GM21723 (cell line): ENCODE measurements at regions not wholly inside any gene's neighbourhood (a gene's known extent, or its start where the extent isn't known, plus 50 kb on each side); places are given as distances from the start of the nearest gene placed in this dataset.

Experiments used
- ATAC-seq: cut with Tn5 transposase; IDR thresholded peaks from one replicate; pipeline ENCODE4 v1.9.1; 2021; ENCODE audit warnings: mild to moderate bottlenecking, moderate library complexity; ENCODE audit not compliant: unreplicated experiment

- ATAC-seq: no peak
Measured at GRCh38 chr1:38128511-38128910, 81.9 kb upstream of the POU3F1 start.

DNA sequence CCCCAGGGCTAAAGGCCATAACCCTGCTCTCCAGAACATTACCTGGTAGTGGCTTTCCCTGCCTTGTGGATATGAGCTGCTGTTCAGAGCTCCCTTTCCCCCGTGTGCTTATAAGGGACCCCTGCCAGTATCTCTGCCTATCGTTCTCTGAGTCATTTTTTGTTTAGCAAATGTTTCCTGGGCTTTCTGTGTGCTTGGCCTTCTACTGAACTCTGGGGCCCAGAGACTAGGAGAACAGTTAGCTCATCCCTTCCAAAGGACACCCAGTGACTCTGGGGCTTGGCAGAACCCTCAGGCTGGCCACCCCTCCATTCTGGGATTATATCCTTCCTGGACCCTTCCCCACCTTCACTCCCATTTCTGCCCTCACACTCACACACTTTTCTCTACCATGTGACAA is 80.8 kb upstream of the POU3F1 start:
- no peak for ATAC-seq

DNA sequence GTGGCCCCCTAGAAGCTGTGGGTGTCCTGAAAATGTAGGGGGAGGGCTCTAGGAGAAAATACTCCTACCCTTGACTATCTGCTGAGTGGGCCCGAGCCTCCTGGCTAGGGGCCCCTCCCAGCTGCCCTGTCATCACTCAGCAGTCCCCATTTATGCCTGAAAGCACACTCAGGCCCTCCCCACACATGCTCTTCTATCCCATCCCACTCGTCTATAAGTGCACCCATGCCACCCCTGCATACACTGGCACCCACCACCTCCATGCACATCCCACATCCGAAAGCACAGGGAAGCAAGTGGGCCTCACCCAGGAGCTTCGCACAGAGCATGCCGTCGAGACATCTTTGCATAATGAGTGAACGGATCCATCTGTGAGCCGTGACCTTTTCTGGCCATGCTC is 80.4 kb upstream of the POU3F1 start:
- ATAC-seq: no peak

DNA sequence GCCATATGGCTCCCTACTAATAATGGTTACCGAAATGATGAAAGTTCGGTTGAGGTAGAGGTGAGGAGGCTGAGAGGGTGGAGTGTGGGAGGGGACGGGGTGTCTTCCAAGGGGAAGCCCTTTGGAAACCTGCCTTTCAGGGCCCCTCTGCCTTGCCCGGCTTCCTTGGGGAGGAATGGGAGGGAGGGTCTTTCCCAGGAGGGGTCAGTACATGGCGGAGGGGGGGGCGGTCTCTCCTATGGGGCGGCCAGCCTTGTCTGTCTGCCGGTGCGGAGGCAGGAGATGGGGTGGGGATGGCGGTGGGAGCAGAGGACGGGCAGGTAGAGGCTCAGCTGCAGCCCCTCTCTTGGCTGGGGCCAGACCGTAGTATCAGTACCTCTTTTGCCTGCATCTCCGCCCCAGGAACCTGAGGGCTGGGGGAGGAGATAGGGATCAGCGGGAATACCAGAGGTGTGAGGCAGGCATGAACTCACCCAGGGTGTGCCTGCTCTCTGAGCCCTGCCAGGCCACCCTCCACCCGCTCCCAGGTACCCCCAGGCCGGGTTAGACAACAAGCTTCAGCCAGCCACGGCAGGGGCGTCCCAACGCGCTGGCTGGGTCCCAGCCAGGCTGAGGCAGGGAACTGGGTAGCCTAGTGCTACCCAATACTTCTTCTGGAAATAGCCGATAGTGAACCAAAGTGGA is 79.4 kb upstream of the POU3F1 start:
- no peak for ATAC-seq

GRCh38 chr1:38125016-38125415 is 78.4 kb upstream of the POU3F1 start:
- no peak for ATAC-seq

GRCh38 chr1:38123356-38124135 is 77.0 kb upstream of the POU3F1 start:
- no peak for ATAC-seq

GRCh38 chr1:38121231-38121680 is 74.7 kb upstream of the POU3F1 start:
- no peak for ATAC-seq

DNA sequence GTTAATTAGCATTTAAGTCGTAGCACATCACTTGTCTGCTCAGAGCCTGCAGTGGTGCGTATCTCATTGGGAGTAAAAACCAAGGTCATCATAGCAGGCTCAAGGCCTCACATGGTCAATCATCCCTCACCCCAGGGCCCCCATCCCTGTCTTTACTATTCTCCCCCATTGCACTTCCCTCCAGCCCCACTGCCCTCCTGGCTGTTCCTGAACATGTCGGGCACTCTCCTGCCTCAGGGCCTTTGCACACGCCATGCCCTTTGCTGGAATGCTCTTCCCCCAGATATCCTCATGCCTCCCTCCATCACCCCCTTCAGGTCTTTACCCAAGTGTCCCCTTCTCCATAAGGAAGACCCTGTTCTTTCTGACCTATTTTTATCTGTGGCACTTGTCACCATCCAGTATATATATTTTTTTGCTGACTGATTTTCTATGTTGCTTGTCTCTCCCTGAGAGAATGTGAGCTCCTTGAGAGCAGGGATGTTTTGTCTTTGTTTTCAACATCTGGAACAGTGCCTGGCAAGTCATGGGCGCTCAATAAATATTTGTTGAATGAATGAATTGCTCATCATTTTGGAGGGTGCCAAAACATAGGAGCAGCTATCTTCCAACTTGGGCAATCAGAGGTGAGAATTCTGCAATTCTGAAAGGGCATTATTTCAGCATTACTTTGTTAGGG is 74.1 kb upstream of the POU3F1 start:
- no peak for ATAC-seq

- ATAC-seq: no peak
Measured at GRCh38 chr1:38118976-38119375, 72.4 kb upstream of the POU3F1 start.

DNA sequence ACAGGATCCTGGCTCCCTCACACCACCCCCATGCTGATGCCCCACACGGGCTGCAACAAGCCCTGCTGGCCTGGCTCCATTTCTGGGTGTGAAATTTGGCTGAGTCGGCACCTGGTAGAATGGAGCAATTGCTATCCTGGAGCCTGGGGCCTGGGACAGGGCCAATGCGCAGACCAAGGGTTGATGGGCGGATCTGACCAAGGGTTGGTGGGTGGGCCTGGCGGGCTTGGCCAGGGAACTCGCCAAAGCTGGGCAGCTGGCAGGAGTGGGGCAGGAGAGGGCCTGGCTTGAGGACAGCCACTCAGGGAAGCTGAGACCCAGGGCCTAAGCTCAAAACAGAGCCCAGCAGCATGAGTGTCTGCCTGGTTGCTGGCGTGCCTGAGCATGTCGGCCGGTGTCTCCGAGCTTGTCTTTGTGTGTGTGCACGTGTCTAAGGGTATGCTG is 70.9 kb upstream of the POU3F1 start:
- ATAC-seq: no peak

DNA sequence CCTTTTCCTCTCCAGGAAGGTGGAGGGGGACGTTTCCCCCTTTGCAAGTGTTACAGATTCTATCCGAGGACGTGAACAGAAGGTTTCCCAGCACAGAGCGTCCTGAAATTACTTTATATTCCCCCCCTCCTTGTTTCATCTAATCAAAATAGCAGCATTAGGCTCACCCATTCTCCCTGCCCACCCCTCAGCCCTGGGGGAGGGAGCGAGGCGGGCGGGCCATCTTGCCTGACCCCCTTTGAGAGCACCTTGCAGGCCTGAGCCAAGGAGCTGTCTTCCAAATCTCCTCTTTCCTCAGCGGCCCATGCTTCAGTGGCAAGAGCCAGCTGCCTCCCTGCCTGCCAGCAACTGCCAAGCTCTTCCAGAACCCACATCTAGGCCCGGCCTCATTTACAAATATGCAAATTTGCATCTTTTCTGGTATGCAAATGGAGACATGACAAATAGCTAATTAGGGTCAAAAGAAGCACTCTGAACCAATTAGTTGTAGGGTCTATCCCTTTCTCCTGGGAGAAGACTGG is 69.1 kb upstream of the POU3F1 start:
- no peak for ATAC-seq

DNA sequence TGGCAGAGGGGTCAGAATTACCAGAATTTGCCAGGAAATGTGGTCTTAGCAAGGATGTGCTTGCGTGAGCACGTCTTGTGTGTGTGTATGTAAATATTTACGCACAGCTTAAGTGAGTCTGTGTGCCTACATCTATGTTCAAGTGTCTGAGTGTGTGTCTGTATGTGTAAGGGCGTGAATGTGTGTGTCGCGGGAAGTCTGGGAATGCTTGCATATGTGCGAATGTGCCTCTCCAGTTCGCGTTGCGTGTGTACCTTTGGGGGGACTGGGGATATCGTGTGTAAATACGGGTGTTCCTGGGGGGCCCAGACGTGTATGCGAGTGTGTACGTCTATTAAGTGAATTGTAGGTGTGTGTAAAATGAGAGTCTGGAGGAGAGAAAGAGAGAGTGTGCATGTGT is 68.6 kb upstream of the POU3F1 start:
- ATAC-seq: no peak

GRCh38 chr1:38114241-38115026 is 67.8 kb upstream of the POU3F1 start:
- no peak for ATAC-seq

DNA sequence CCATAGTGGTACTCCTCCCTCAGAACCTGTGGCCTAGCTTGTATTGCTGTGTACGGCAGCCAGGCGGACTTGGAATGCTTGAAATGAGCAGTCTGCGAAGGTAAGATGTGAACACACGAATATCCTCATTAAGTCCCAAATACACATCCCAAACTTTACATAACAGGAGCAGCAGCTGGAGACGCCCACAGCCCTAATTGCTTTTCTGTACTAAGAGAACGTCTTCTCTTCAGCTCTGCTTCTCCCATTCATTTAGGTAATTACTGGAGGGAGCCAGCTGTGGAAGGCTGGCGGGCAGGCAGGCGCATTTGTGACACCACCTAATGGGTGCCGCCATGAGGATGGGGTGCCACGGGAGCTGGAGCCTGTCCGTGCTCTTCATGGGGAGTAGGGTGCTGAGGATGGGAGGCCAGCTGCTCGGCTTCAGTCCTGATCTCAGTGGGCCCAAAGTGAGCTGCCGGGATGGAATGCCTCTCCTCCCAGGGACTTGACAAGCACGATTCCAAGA is 66.6 kb upstream of the POU3F1 start:
- ATAC-seq: no peak

DNA sequence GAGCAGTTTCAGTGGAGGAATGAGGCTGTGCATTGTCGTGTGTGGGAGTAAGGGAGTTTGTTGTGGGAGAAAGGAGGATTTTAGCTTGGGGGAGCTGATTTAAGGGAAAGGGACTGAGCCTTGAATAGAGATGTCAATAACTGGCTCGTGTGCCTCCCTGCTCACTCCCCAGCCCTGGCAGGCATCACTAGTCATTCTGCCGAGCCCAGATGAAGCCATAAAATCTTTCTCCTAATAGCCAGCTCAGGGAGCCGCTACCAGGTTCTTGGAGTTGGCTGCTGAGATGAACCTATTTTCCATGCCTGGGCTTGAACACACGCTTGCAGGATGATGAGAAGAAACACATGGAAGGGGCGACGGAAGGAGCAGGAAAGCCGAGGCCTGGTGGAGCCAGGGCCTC is 65.0 kb upstream of the POU3F1 start:
- no peak for ATAC-seq

GRCh38 chr1:38105267-38105666 is 58.7 kb upstream of the POU3F1 start:
- ATAC-seq: no peak

DNA sequence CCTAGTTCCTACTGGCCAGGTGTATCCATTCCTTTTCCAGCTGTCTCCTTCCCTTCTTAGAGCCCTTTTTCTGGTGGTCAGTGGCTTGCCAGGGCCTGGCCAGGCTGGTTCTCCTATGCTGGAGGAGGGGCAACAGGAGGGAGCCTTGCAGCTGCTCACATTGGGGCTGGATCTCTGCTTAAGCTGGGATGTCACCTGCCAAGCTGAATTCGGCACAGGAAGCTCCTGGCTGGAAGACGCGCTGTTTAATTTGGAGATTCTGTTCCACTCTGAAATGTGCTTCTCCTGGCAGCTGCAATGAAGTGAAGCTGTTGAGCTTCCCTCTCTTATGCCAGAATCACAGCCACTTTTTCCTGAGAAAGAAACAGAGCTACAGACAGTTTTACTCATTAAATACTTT is 56.0 kb upstream of the POU3F1 start:
- ATAC-seq: no peak

DNA sequence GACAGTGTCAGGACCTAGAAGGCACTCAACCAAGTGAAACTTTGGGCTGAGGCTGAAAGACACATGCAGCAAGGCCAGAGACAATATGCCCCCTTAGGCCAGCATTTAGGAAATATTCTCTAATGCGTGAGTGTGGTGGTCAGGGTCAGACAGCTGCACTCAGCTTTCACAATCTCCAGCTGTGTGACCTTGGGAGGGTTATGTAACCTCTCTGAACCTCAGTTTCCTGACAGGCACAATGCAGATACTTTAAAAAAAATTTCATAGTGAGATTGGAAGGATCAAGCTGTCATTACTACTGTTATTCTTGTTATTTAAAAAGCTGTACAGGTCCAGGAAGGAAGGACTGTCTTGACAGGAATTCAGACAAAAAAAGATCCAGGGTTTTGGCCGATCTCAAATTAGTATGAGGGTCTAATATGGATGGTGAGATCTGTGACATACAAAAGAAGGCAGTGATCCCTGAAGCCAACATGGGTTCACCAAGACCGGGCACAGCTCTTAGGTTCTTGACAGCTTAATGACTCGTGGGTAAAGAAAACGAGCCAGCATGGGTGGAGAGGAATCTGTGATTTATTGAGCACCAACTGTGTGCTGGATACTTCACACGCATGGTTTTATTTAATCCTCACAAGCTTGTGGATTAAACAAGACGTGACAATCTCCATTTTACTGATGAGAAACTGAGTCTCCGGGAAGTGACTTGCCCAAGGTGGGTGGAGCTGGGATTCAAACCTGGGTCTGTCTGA is 54.6 kb upstream of the POU3F1 start:
- ATAC-seq: no peak

- no peak for ATAC-seq
Measured at GRCh38 chr1:38098101-38098847, 51.7 kb upstream of the POU3F1 start.
